ENCODE measurements at regions not wholly inside any gene's neighbourhood (a gene's known extent, or its start where the extent isn't known, plus 50 kb on each side); places are given as distances from the start of the nearest gene placed in this dataset.

- H3K9me3 Mint-ChIP-seq (ENCODE audit: unreplicated experiment) = no peaks in the 10 kb centered on the region
- H3K4me3 Mint-ChIP-seq (ENCODE audit: unreplicated experiment) = no peak overlapping the region
- no peaks in the 10 kb centered on the region for H3K36me3 Mint-ChIP-seq (ENCODE audit: low read depth, unreplicated experiment)
- no peak for TF ChIP-seq CTCF (IDR thresholded peaks at IDR 0.05; ENCODE audit: unreplicated experiment)
- H3K4me1 Mint-ChIP-seq (ENCODE audit: unreplicated experiment) = no peaks in the 10 kb centered on the region
- H3K27ac Mint-ChIP-seq (ENCODE audit: unreplicated experiment) = no peak overlapping the region
- DNase-seq (ENCODE audit: low spot score) = no peak
- H3K27me3 Mint-ChIP-seq (ENCODE audit: unreplicated experiment) = no peaks in the 10 kb centered on the region
Observed at GRCh38 chr9:73736270-73736669, 584.6 kb downstream of the ANXA1 start.

GRCh38 chr9:73738741-73739530, 587.3 kb downstream of the ANXA1 start:
- no peak for DNase-seq (ENCODE audit: low spot score)
- Mint-ChIP-seq H3K9me3 (ENCODE audit: unreplicated experiment) (no peaks in the 10 kb centered on the region), H3K36me3 (ENCODE audit: low read depth, unreplicated experiment) (no peaks in the 10 kb centered on the region), H3K4me1 (ENCODE audit: unreplicated experiment) (no peaks in the 10 kb centered on the region), H3K27me3 (ENCODE audit: unreplicated experiment) (no peaks in the 10 kb centered on the region), H3K4me3 (ENCODE audit: unreplicated experiment) (no peak overlapping the region), H3K27ac (ENCODE audit: unreplicated experiment) (no peak overlapping the region)
- TF ChIP-seq CTCF (IDR thresholded peaks at IDR 0.05; ENCODE audit: unreplicated experiment) = no peak

DNA sequence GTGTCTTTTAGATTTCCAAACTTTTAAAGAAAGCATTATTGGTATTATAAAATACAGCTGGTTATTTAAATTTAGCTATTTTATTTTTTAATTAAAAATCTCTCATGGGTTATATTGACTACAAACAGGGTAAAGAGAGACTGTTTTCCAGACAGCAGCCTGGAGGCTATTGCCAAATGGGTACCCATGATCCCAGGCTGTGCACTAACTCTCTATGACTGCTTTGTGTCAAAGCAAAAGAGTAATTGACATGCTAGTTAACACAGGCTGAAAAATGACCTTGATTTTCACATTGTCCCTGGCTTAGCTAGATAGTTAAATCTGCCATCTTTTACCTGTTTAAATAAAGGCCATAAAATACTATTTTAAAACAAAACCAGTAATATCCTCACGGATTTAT, 589.7 kb downstream of the ANXA1 start:
- Mint-ChIP-seq H3K4me1 (ENCODE audit: unreplicated experiment) (no peaks in the 10 kb centered on the region), H3K4me3 (ENCODE audit: unreplicated experiment) (no peak overlapping the region), H3K36me3 (ENCODE audit: low read depth, unreplicated experiment) (no peaks in the 10 kb centered on the region), H3K9me3 (ENCODE audit: unreplicated experiment) (no peaks in the 10 kb centered on the region), H3K27ac (ENCODE audit: unreplicated experiment) (no peak overlapping the region), H3K27me3 (ENCODE audit: unreplicated experiment) (no peaks in the 10 kb centered on the region)
- no peak for DNase-seq (ENCODE audit: low spot score)
- TF ChIP-seq CTCF (IDR thresholded peaks at IDR 0.05; ENCODE audit: unreplicated experiment) = no peak

- no peak overlapping the region for H3K27ac Mint-ChIP-seq (ENCODE audit: unreplicated experiment)
- no peaks in the 10 kb centered on the region for H3K4me1 Mint-ChIP-seq (ENCODE audit: unreplicated experiment)
- H3K4me3 Mint-ChIP-seq (ENCODE audit: unreplicated experiment) = no peak overlapping the region
- no peaks in the 10 kb centered on the region for H3K27me3 Mint-ChIP-seq (ENCODE audit: unreplicated experiment)
- H3K36me3 Mint-ChIP-seq (ENCODE audit: low read depth, unreplicated experiment) = no peaks in the 10 kb centered on the region
- no peaks in the 10 kb centered on the region for H3K9me3 Mint-ChIP-seq (ENCODE audit: unreplicated experiment)
- DNase-seq (ENCODE audit: low spot score) = no peak
- TF ChIP-seq CTCF (IDR thresholded peaks at IDR 0.05; ENCODE audit: unreplicated experiment) = no peak
Observed at GRCh38 chr9:73742412-73742811, 590.7 kb downstream of the ANXA1 start.

DNA sequence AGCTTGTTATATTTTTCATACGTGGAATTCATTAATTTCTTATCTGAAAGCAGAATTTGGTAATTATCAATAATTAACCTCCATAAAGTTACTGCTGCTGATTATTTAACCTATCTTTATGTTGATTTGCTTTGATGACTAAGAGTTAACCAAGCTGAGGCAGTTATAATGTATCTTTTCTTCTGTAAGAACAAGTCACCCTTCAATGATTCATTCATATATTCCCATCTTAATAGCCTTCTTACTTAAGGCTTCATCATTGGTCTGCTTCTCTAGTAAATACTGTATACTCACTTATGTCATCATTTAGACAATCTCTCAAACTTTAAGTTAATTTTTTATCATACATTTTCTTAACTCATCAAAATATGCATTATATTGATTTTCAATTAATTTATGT, 592.2 kb downstream of the ANXA1 start:
- Mint-ChIP-seq H3K4me3 (ENCODE audit: unreplicated experiment) (no peak overlapping the region), H3K9me3 (ENCODE audit: unreplicated experiment) (no peaks in the 10 kb centered on the region), H3K36me3 (ENCODE audit: low read depth, unreplicated experiment) (no peaks in the 10 kb centered on the region), H3K4me1 (ENCODE audit: unreplicated experiment) (no peaks in the 10 kb centered on the region), H3K27ac (ENCODE audit: unreplicated experiment) (no peak overlapping the region), H3K27me3 (ENCODE audit: unreplicated experiment) (no peaks in the 10 kb centered on the region)
- TF ChIP-seq CTCF (IDR thresholded peaks at IDR 0.05; ENCODE audit: unreplicated experiment) = no peak
- no peak for DNase-seq (ENCODE audit: low spot score)
